IMR-90 (cell line): ENCODE measurements at regions not wholly inside any gene's neighbourhood (a gene's known extent, or its start where the extent isn't known, plus 50 kb on each side); places are given as distances from the start of the nearest gene placed in this dataset.

Experiments
- MAZ ChIP-seq: IDR thresholded peaks from 2 replicates; pipeline ENCODE4 v1.6.1; 2012; ENCODE audit warnings: low read depth, mild to moderate bottlenecking, low read length, improper control_type of control experiment, moderate library complexity, borderline replicate concordance
- TF ChIP-seq, protein P1 (sequence below): conservative IDR thresholded peaks from 2 replicates; pipeline ENCODE4 v1.5.1; 2012; ENCODE audit warnings: mild to moderate bottlenecking, low read depth, low read length, improper control_type of control experiment

DNA sequence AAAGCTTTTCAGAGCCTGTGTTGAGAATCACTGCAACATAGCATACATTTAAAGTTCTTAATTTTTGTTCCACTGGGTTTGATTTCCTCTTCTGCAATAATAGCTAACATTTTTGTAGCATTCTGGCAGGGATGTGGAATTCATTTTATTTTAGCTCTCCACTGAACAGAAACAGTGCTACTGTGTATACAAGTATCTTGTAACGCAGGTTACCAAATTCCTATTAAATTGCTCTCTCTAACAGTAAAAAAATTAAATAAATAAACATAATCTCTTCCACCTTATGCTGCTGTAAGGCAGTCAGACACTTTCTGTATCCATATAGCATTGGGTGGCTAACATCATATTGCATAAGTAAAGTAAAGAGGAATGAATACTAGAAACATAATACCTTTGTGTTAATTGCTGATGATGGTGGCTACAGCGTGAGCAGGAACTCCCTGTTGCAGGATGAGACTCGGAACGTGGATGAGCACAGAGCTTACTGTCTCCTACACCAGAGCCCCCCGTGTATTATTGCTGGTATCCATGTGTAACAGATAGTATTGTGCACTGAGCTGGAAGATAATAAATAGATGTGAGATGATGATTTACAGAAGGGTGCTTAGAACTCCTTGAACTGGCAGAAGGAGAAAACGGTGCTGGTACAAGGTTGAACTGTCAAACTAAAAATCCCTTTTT, 276.9 kb upstream of the SNX7 start:
- TF ChIP-seq, protein P1, sequence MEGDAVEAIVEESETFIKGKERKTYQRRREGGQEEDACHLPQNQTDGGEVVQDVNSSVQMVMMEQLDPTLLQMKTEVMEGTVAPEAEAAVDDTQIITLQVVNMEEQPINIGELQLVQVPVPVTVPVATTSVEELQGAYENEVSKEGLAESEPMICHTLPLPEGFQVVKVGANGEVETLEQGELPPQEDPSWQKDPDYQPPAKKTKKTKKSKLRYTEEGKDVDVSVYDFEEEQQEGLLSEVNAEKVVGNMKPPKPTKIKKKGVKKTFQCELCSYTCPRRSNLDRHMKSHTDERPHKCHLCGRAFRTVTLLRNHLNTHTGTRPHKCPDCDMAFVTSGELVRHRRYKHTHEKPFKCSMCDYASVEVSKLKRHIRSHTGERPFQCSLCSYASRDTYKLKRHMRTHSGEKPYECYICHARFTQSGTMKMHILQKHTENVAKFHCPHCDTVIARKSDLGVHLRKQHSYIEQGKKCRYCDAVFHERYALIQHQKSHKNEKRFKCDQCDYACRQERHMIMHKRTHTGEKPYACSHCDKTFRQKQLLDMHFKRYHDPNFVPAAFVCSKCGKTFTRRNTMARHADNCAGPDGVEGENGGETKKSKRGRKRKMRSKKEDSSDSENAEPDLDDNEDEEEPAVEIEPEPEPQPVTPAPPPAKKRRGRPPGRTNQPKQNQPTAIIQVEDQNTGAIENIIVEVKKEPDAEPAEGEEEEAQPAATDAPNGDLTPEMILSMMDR: no peak
- TF ChIP-seq MAZ: no peak
